ENCODE measurements at regions not wholly inside any gene's neighbourhood (a gene's known extent, or its start where the extent isn't known, plus 50 kb on each side); places are given as distances from the start of the nearest gene placed in this dataset.

DNA sequence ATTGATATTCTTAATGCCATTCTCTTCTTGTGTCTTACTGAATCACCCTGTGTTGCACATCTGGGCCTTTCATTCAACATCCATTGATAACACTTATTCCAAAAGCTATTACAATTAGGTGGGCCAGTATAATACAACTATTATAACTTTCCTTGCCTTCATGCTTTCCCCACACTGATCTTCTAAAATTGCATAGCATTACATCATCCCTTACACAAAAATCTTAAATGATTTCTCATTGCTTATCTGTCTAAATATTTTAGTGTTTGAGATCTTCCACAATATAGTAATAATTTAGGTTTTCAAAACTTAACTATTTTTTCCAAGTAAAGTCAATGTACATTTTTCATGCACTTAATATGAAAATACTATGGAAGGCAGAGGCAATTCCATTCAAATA is 1634.1 kb downstream of the PLA2G4A start:
- Mint-ChIP-seq H3K4me3 (no peak overlapping the region), H3K27ac (no peak overlapping the region), H3K36me3 (no peaks in the 10 kb centered on the region), H3K4me1 (ENCODE audit: unreplicated experiment) (no peaks in the 10 kb centered on the region), H3K27me3 (no peaks in the 10 kb centered on the region), H3K9me3 (no peaks in the 10 kb centered on the region)
- TF ChIP-seq, protein P1, sequence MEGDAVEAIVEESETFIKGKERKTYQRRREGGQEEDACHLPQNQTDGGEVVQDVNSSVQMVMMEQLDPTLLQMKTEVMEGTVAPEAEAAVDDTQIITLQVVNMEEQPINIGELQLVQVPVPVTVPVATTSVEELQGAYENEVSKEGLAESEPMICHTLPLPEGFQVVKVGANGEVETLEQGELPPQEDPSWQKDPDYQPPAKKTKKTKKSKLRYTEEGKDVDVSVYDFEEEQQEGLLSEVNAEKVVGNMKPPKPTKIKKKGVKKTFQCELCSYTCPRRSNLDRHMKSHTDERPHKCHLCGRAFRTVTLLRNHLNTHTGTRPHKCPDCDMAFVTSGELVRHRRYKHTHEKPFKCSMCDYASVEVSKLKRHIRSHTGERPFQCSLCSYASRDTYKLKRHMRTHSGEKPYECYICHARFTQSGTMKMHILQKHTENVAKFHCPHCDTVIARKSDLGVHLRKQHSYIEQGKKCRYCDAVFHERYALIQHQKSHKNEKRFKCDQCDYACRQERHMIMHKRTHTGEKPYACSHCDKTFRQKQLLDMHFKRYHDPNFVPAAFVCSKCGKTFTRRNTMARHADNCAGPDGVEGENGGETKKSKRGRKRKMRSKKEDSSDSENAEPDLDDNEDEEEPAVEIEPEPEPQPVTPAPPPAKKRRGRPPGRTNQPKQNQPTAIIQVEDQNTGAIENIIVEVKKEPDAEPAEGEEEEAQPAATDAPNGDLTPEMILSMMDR (conservative IDR thresholded peaks at IDR 0.05), result no peak
- no peak for DNase-seq (ENCODE audit: extremely low spot score, unreplicated experiment)

DNA sequence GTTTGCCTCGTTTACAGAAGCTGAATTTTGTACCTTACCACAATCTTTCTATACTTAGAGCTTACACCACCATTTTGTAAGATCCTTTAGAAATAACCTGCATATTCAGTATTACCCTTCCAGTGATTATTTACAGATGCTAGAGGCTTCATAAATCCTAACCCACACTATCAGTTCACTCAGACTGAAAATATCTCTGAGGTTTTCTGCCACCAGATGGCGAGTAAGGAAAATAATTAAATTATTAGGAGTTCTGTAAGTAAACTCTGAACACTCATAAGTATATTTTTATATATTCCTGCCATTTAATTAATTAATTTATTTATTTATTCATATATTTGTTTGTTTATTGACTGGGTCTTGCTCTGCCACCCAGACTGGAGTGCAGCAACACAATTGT is 1635.2 kb downstream of the PLA2G4A start:
- Mint-ChIP-seq H3K27me3 (no peaks in the 10 kb centered on the region), H3K4me1 (ENCODE audit: unreplicated experiment) (no peaks in the 10 kb centered on the region), H3K36me3 (no peaks in the 10 kb centered on the region), H3K4me3 (no peak overlapping the region), H3K9me3 (no peaks in the 10 kb centered on the region), H3K27ac (no peak overlapping the region)
- no peak for DNase-seq (ENCODE audit: extremely low spot score, unreplicated experiment)
- TF ChIP-seq, protein P1 (conservative IDR thresholded peaks at IDR 0.05), result peak; percentile 16

DNA sequence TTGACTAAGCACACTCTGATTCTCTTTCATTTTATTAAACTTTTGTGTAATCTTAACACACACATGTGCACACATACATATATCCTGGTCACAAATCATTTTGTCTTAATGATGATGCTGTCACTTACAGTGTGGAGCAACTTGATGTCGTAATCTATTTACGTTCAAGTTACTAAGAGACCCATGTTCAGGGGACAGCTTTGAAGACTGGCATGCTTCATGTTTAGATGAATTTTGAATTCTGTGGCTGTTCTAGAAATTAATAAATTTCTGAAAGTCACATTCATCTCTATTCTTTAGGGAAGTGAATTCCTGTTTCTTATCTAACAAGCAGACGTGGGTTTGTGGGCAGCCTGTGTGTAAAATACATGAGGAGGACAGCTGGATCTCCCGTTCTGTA is 1637.8 kb downstream of the PLA2G4A start:
- Mint-ChIP-seq H3K4me3 (no peak overlapping the region), H3K4me1 (ENCODE audit: unreplicated experiment) (no peaks in the 10 kb centered on the region), H3K9me3 (no peaks in the 10 kb centered on the region), H3K36me3 (no peaks in the 10 kb centered on the region), H3K27ac (no peak overlapping the region), H3K27me3 (no peaks in the 10 kb centered on the region)
- TF ChIP-seq, protein P1 (conservative IDR thresholded peaks at IDR 0.05), result no peak
- no peak for DNase-seq (ENCODE audit: extremely low spot score, unreplicated experiment)

DNA sequence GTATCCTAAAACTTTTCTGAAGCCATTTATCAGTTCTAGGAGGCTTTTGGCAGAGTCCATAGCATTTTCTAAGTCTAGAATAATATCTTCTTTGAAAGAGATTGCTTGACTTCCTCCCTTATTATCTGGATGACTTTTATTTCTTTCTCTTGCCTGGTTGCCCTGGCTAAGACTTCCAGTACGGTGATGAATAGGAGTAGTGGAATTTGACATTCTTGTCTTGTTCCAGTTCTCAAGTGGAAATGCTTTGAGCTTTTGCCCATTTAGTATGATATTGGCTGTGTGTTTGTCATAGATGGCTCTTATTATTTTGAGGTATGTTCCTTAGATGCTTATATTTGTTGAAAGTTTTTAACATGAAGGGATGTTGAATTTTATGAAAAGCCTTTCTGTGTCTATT is 1647.9 kb downstream of the PLA2G4A start:
- TF ChIP-seq, protein P1 (conservative IDR thresholded peaks at IDR 0.05), result no peak
- DNase-seq (ENCODE audit: extremely low spot score, unreplicated experiment), result no peak
- no peaks in the 10 kb centered on the region for H3K27me3 Mint-ChIP-seq
- H3K36me3 Mint-ChIP-seq, result no peaks in the 10 kb centered on the region
- H3K9me3 Mint-ChIP-seq, result no peaks in the 10 kb centered on the region
- no peak overlapping the region for H3K27ac Mint-ChIP-seq
- no peaks in the 10 kb centered on the region for H3K4me1 Mint-ChIP-seq (ENCODE audit: unreplicated experiment)
- no peak overlapping the region for H3K4me3 Mint-ChIP-seq

DNA sequence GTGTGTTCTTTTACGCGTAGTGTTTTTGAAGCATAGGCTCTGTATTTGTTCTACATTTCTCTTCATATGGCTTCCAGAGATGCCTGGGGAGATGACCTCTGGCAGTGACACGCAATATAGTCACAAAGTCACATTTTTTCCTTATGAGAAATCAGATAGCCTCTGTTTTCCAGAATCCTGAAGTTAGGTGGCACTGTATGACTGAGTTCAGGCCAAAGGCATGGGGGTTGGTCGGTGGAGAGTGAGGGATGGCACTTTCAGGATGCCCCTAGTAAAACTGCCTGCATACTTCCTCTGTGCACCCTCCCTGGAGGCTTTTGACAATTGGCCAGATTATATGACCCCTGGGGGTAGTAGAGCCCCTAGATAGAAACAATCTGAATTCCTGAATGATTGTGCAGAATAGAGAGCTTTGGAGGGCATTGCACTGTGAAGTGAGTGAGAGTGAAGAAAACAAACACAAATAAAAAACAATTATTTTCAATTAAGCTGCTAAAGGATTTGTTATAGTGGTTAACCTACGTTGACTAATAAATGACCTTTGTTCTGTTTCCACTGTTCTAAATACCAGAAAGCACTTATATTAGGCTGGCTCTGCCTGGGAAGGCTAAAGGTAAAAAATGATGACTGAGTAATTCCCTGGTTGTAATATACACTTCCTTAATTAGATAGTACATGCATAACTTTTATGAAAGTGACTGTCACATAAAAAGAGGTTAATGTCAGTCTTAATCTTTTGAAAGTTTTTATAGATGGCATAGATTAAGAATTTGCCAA is 1660.8 kb downstream of the PLA2G4A start:
- H3K27me3 Mint-ChIP-seq, result no peaks in the 10 kb centered on the region
- H3K4me3 Mint-ChIP-seq, result no peak overlapping the region
- no peak overlapping the region for H3K27ac Mint-ChIP-seq
- no peak for DNase-seq (ENCODE audit: extremely low spot score, unreplicated experiment)
- H3K36me3 Mint-ChIP-seq, result no peaks in the 10 kb centered on the region
- no peaks in the 10 kb centered on the region for H3K4me1 Mint-ChIP-seq (ENCODE audit: unreplicated experiment)
- no peaks in the 10 kb centered on the region for H3K9me3 Mint-ChIP-seq
- TF ChIP-seq, protein P1 (conservative IDR thresholded peaks at IDR 0.05), result no peak

Data from type B pancreatic cell (in vitro differentiated cells).